Fibroblast of lung (primary cell): ENCODE measurements at regions not wholly inside any gene's neighbourhood (a gene's known extent, or its start where the extent isn't known, plus 50 kb on each side); places are given as distances from the start of the nearest gene placed in this dataset.

ENCODE experiments used
- EZH2 ChIP-seq: IDR thresholded peaks from 2 replicates; pipeline ENCODE4 v1.5.1; 2012; ENCODE audit warnings: low read length, control low read depth, mild to moderate bottlenecking; ENCODE audit errors: missing control alignments
- TF ChIP-seq, protein P1 (sequence below), 2 donors: IDR thresholded peaks in 1 of 2; conservative IDR thresholded peaks in 1 of 2; 1 replicate in 1 of 2; 2 replicates in 1 of 2; pipeline ENCODE4 v1.5.1; 2011 to 2012; ENCODE audit warnings: low read length in 2 of 2, control low read depth in 1 of 2, inconsistent platforms in 1 of 2, low read depth in 1 of 2, mild to moderate bottlenecking in 1 of 2

DNA sequence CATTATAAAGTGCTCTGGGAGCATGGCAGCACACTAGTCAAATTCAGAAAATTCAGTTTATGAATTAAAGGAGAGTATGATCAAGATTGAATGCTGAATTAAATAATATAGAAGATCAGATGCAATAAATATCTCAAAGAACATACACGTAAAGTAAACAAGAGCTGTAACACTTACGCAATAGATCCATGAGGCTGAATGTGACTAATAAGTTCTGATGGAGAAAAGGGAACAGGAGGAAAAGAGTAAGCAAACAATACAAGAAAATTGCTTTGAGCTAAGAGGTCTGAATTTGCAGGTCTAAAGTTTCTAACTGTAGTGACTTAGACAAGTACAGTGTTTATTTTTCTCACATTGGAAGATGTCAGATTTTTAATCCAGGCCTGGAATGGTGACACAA lies 646.7 kb upstream of the ZNF804A start:
- TF ChIP-seq, protein P1, sequence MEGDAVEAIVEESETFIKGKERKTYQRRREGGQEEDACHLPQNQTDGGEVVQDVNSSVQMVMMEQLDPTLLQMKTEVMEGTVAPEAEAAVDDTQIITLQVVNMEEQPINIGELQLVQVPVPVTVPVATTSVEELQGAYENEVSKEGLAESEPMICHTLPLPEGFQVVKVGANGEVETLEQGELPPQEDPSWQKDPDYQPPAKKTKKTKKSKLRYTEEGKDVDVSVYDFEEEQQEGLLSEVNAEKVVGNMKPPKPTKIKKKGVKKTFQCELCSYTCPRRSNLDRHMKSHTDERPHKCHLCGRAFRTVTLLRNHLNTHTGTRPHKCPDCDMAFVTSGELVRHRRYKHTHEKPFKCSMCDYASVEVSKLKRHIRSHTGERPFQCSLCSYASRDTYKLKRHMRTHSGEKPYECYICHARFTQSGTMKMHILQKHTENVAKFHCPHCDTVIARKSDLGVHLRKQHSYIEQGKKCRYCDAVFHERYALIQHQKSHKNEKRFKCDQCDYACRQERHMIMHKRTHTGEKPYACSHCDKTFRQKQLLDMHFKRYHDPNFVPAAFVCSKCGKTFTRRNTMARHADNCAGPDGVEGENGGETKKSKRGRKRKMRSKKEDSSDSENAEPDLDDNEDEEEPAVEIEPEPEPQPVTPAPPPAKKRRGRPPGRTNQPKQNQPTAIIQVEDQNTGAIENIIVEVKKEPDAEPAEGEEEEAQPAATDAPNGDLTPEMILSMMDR (conservative IDR thresholded peaks at IDR 0.05 in 1 of 2, IDR thresholded peaks at IDR 0.05 in 1 of 2; ENCODE audit: low read depth in 1 of 2, low read length in 2 of 2), result no peak
- TF ChIP-seq EZH2, result no peak
